ENCODE measurements at regions not wholly inside any gene's neighbourhood (a gene's known extent, or its start where the extent isn't known, plus 50 kb on each side); places are given as distances from the start of the nearest gene placed in this dataset.

DNA sequence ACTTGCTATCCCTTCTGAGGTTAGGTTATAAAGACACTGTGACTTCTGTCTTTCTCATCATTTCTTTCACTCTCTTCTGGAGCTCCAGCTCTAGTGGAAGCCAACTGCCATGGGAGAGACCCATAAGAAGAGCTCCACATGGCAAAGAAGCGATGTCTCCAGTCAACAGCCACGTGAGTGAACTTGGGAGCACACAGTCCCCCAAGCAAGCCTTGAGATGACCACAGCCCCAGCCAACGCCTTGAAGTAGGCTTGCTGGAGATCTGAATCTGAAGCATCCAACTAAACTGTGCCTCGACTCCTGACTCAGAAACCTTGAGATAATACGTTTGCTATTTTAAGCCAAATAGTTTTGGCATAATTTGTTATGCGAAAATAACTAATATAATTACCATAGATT, 181.7 kb upstream of the GDF10 start:
- Histone ChIP-seq H3K9me2 (replicated peaks; ENCODE audit: insufficient read depth) (no peaks in the 10 kb centered on the region), H3K27ac (no peak overlapping the region), H3K4me3 (no peak overlapping the region), H3K27me3 (no peaks in the 10 kb centered on the region), H4K20me1 (ENCODE audit: insufficient read depth, poor library complexity, severe bottlenecking) (no peaks in the 10 kb centered on the region), H3K36me3 (replicated peaks; ENCODE audit: insufficient read depth, low read depth) (no peaks in the 10 kb centered on the region), H3K79me2 (no peaks in the 10 kb centered on the region), H3K4me2 (no peak overlapping the region), H3K4me1 (ENCODE audit: insufficient read depth) (no peaks in the 10 kb centered on the region), H2AFZ (no peak overlapping the region), H3K9me3 (ENCODE audit: low read depth) (no peaks in the 10 kb centered on the region)
- WGBS (ENCODE audit: low lambda C conversion rate, missing lambda C conversion rate), result 91% methylated on average over 6 of the region's 6 CpGs
- no peak for DNase-seq (ENCODE audit: low spot score)
- TF ChIP-seq, protein P1, sequence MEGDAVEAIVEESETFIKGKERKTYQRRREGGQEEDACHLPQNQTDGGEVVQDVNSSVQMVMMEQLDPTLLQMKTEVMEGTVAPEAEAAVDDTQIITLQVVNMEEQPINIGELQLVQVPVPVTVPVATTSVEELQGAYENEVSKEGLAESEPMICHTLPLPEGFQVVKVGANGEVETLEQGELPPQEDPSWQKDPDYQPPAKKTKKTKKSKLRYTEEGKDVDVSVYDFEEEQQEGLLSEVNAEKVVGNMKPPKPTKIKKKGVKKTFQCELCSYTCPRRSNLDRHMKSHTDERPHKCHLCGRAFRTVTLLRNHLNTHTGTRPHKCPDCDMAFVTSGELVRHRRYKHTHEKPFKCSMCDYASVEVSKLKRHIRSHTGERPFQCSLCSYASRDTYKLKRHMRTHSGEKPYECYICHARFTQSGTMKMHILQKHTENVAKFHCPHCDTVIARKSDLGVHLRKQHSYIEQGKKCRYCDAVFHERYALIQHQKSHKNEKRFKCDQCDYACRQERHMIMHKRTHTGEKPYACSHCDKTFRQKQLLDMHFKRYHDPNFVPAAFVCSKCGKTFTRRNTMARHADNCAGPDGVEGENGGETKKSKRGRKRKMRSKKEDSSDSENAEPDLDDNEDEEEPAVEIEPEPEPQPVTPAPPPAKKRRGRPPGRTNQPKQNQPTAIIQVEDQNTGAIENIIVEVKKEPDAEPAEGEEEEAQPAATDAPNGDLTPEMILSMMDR (IDR thresholded peaks at IDR 0.05; ENCODE audit: poor library complexity), result no peak
- TF ChIP-seq EZH2phosphoT487 (IDR thresholded peaks at IDR 0.05; ENCODE audit: low read depth, severe bottlenecking, unreplicated experiment) (no peak), EZH2 (IDR thresholded peaks at IDR 0.05; ENCODE audit: borderline replicate concordance) (no peak)

DNA sequence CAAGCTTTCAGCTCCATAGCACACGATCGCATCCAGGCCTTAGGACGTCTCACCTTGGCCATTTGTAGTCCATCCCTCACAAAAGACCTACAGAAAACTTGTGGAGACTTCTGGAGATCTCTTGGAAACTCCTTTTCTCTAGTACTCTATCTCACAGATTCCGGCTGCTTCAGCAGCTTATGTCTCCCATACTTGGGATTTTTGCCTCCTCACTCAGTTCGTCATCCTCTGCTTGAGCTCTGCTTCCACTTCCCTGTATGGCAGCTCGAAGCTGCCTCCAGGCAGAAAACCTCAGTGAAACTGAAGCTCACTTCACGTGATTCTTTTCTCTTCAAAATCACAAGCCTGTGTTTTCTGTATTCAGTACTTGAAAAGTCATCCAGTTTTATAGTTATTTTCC, 178.7 kb upstream of the GDF10 start:
- Histone ChIP-seq H3K79me2 (no peaks in the 10 kb centered on the region), H2AFZ (peak overlapping the region; percentile 27), H4K20me1 (ENCODE audit: insufficient read depth, poor library complexity, severe bottlenecking) (no peaks in the 10 kb centered on the region), H3K27me3 (no peaks in the 10 kb centered on the region), H3K9me2 (replicated peaks; ENCODE audit: insufficient read depth) (no peaks in the 10 kb centered on the region), H3K36me3 (replicated peaks; ENCODE audit: insufficient read depth, low read depth) (no peaks in the 10 kb centered on the region), H3K4me2 (no peak overlapping the region), H3K4me3 (no peak overlapping the region), H3K27ac (no peak overlapping the region), H3K4me1 (ENCODE audit: insufficient read depth) (no peaks in the 10 kb centered on the region), H3K9me3 (ENCODE audit: low read depth) (no peaks in the 10 kb centered on the region)
- WGBS (ENCODE audit: low lambda C conversion rate, missing lambda C conversion rate), result 76% methylated on average over 7 of the region's 7 CpGs
- no peak for DNase-seq (ENCODE audit: low spot score)
- TF ChIP-seq, protein P1 (IDR thresholded peaks at IDR 0.05; ENCODE audit: poor library complexity), result no peak

DNA sequence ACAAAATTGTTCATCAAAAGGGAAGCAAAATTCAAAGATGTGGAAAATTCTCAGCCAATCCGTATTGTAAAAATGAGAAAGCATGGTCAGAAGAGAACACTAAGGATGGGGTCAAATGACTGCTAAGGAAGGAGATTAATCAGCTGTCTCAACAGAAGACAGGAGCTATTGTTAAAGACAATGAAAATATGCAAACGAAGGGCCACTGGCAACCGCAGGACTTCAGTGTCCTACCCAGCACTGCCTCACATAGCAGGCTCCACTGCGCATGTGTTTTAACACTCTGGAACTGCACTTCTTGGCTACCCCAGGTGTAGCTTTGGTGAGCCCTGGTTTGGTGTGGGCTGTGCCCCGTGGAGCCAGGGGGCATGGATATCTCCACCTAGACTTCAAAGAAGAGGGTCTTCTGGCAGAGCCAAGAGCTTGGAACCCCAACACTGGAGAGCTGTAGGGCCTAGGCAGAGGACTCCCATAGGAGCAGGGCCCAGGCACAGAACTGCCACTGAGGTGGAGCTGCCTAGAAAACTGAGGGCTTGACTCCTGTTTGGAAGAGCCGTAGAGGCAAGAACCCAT, 176.2 kb upstream of the GDF10 start:
- no peak for DNase-seq (ENCODE audit: low spot score)
- 92% methylated on average over 6 of the region's 6 CpGs for WGBS (ENCODE audit: low lambda C conversion rate, missing lambda C conversion rate)

More for the DNA sequence above, 176.2 kb upstream of the GDF10 start:
- TF ChIP-seq, protein P1 (IDR thresholded peaks at IDR 0.05; ENCODE audit: poor library complexity), result no peak
- TF ChIP-seq EZH2 (IDR thresholded peaks at IDR 0.05; ENCODE audit: borderline replicate concordance) (no peak), EZH2phosphoT487 (IDR thresholded peaks at IDR 0.05; ENCODE audit: low read depth, severe bottlenecking, unreplicated experiment) (no peak)
- Histone ChIP-seq H3K4me3 (no peak overlapping the region), H3K36me3 (replicated peaks; ENCODE audit: insufficient read depth, low read depth) (no peaks in the 10 kb centered on the region), H3K9me3 (ENCODE audit: low read depth) (no peaks in the 10 kb centered on the region), H3K4me1 (ENCODE audit: insufficient read depth) (no peaks in the 10 kb centered on the region), H3K4me2 (no peak overlapping the region), H3K27me3 (no peaks in the 10 kb centered on the region), H3K27ac (no peak overlapping the region), H3K79me2 (no peaks in the 10 kb centered on the region), H2AFZ (no peak overlapping the region), H4K20me1 (ENCODE audit: insufficient read depth, poor library complexity, severe bottlenecking) (no peaks in the 10 kb centered on the region), H3K9me2 (replicated peaks; ENCODE audit: insufficient read depth) (no peaks in the 10 kb centered on the region)

Measured in hepatocyte (in vitro differentiated cells).